Psoas muscle (tissue), 7 donors: ENCODE measurements at regions not wholly inside any gene's neighbourhood (a gene's known extent, or its start where the extent isn't known, plus 50 kb on each side); places are given as distances from the start of the nearest gene placed in this dataset.

Source experiments
- ATAC-seq, 4 donors: fragments of 200-7000 bp; cut with Tn5 transposase; one replicate each; pipeline ENCODE4 v1.9.1; 2020; ENCODE audit warnings: moderate library complexity in 3 of 4, mild to moderate bottlenecking in 2 of 4
- DNase-seq, 2 donors: peaks; one replicate each; pipeline ENCODE4 v3.0.0-alpha.2; 2020
- H3K27ac ChIP-seq: fragments of 200-600 bp; one replicate; pipeline ENCODE4 v1.8.0; 2022
- H3K27me3 ChIP-seq, 3 donors: fragments of 200-600 bp in 1 of 3; one replicate each; pipeline versions ENCODE4 v1.6.1 to v1.8.0; 2013 to 2022; ENCODE audit warnings: low read length in 2 of 3, mild to moderate bottlenecking in 2 of 3, moderate library complexity in 1 of 3; ENCODE audit not compliant: insufficient read depth in 3 of 3
- H3K36me3 ChIP-seq, 2 donors: fragments of 200-600 bp in 1 of 2; one replicate each; pipeline versions ENCODE4 v1.6.1 to v1.8.0; 2013 to 2022; ENCODE audit warnings: low read depth in 1 of 2, mild to moderate bottlenecking in 1 of 2, moderate library complexity in 1 of 2; ENCODE audit not compliant: insufficient read depth in 1 of 2
- H3K4me1 ChIP-seq: fragments of 200-600 bp; one replicate; pipeline ENCODE4 v1.8.0; 2022
- H3K4me3 ChIP-seq: fragments of 200-600 bp; one replicate; pipeline ENCODE4 v1.8.0; 2022; ENCODE audit warnings: mild to moderate bottlenecking
- H3K9me3 ChIP-seq: fragments of 200-600 bp; one replicate; pipeline ENCODE4 v1.8.0; 2022
- CTCF ChIP-seq: fragments of 200-600 bp; IDR thresholded peaks from one replicate; pipeline ENCODE4 v1.8.0; 2022; ENCODE audit warnings: antibody characterized with exemption
- WGBS, 3 donors: extraction: QIAGEN DNeasy Blood & Tissue Kit; methylation state at CpG; one replicate each; pipeline versions ENCODE4 v1.1.6 to v1.1.7; 2013; 5-methylcytosine and 5-hydroxymethylcytosine counted together
- intact Hi-C, 2 donors: fragments of 100-400 bp; cut with DNase I; formaldehyde crosslinking; loops; one replicate each; pipeline versions ENCODE4 v1.11.0 to v1.14.2; 2022
- donor health status: healthy with polysubstance abuse.
- donor health status: DM: no; HTN: no; CAD: no; lungs with moderate emphysema.
- donor health status: Bipolar disorder and iron deficiency.
- donor health status: healthy.
- donor health status: DM: yes; HTN: yes; CAD: no.
- donor health status: DM: no; HTN: no; CAD: no.
- donor health status: DM: yes; HTN: yes; CAD: no.

- no peak for TF ChIP-seq CTCF
- Histone ChIP-seq H3K9me3 (peaks cover 8% of the 10 kb centered on the region), H3K27ac (no peak overlapping the region), H3K36me3 (no peaks in the 10 kb centered on the region), H3K27me3 (no peaks in the 10 kb centered on the region), H3K4me3 (no peak overlapping the region), H3K4me1 (no peaks in the 10 kb centered on the region)
- WGBS, 3 donors, result 93 to 98% (median 97%) methylated on average over 1 of the region's 1 CpG
- DNase-seq (no peak), ATAC-seq (no peak)
- intact Hi-C loops, result no loop called here
Observed at GRCh38 chr1:166464333-166464732, 297.5 kb upstream of the FAM78B start.

DNA sequence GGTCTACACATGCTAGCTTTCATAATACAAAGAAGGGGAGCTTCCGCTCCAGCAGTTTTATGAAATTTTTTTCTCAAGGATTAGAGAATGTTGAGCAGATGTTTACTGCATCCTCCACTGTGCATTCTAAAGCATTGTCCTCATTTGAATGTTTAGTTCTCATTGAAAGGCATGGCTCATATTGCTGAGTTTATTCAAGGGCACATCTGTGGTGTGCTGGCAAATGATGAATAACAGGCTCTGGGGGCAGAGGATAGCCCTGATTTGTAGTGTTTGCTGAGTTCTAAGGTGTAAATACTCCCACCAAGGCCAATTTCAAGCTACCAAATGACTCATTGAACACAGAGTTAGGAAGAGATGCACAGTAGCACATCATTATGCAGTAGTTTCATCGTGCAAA, 303.2 kb upstream of the FAM78B start:
- intact Hi-C loops, result no loop called here

GRCh38 chr1:166470441-166470840, 303.6 kb upstream of the FAM78B start:
- peaks cover 0 to 3% (median 0%) of the 10 kb centered on the region in 3 donors for H3K27me3 ChIP-seq
- 33 to 40% (median 35%) methylated on average over 2 of the region's 2 CpGs for WGBS, 3 donors
- H3K9me3 ChIP-seq, result no peaks in the 10 kb centered on the region
- H3K4me3 ChIP-seq, result no peak overlapping the region
- H3K4me1 ChIP-seq, result no peaks in the 10 kb centered on the region
- no peak overlapping the region for H3K27ac ChIP-seq
- ATAC-seq (no peak), DNase-seq (no peak)
- intact Hi-C loops, result no loop called here
- TF ChIP-seq CTCF, result no peak
- no peaks in the 10 kb centered on the region for H3K36me3 ChIP-seq

More for the DNA sequence above, 303.2 kb upstream of the FAM78B start:
- H3K4me3 ChIP-seq, result no peak overlapping the region
- 45 to 54% (median 53%) methylated on average over 2 of the region's 2 CpGs for WGBS, 3 donors
- no peak for ATAC-seq
- no peaks in the 10 kb centered on the region for H3K36me3 ChIP-seq
- peaks cover 0 to 3% (median 0%) of the 10 kb centered on the region in 3 donors for H3K27me3 ChIP-seq
- no peak overlapping the region for H3K27ac ChIP-seq
- no peaks in the 10 kb centered on the region for H3K9me3 ChIP-seq
- H3K4me1 ChIP-seq, result no peaks in the 10 kb centered on the region
- TF ChIP-seq CTCF, result no peak
- no peak for DNase-seq

GRCh38 chr1:166471359-166471758, 304.6 kb upstream of the FAM78B start:
- no peak for TF ChIP-seq CTCF
- H3K27ac ChIP-seq, result no peak overlapping the region
- intact Hi-C loops, result no loop called here
- H3K4me1 ChIP-seq, result no peaks in the 10 kb centered on the region
- DNase-seq (no peak), ATAC-seq (no peak)
- 65 to 69% (median 68%) methylated on average over 9 of the region's 9 CpGs for WGBS, 3 donors
- peaks cover 0 to 3% (median 0%) of the 10 kb centered on the region in 3 donors for H3K27me3 ChIP-seq
- no peaks in the 10 kb centered on the region for H3K36me3 ChIP-seq
- H3K9me3 ChIP-seq, result no peaks in the 10 kb centered on the region
- H3K4me3 ChIP-seq, result no peak overlapping the region

GRCh38 chr1:166479052-166479631, 312.3 kb upstream of the FAM78B start:
- intact Hi-C loops, result loop anchor here in 1 of 2 donors (2.0 kb wide), 1 partner anchor 554 kb away; no protein-coding TSS in a partner anchor
- no peak for ATAC-seq

More at GRCh38 chr1:166479052-166479631, 312.3 kb upstream of the FAM78B start:
- peak; percentile 31 to 47 for DNase-seq
- Histone ChIP-seq H3K4me1 (no peaks in the 10 kb centered on the region), H3K36me3 (no peaks in the 10 kb centered on the region), H3K27ac (no peak overlapping the region), H3K27me3 (peaks cover 0 to 3% (median 0%) of the 10 kb centered on the region in 3 donors), H3K4me3 (no peak overlapping the region), H3K9me3 (no peaks in the 10 kb centered on the region)
- TF ChIP-seq CTCF, result peak; percentile 82
- 45 to 48% (median 47%) methylated on average over 2 of the region's 2 CpGs for WGBS, 3 donors
